GM23338 (cell line): ENCODE measurements at regions not wholly inside any gene's neighbourhood (a gene's known extent, or its start where the extent isn't known, plus 50 kb on each side); places are given as distances from the start of the nearest gene placed in this dataset.

Experiments used
- ATAC-seq: fragments of 200-7000 bp; cut with Tn5 transposase; 3 replicates; pipeline ENCODE4 v1.9.1; 2020
- DNase-seq: peaks from one replicate; pipeline ENCODE4 v3.0.0-alpha.2; 2015; ENCODE audit warnings: low spot score
- H2AFZ ChIP-seq: fragments of 200-600 bp; sonication (generic); 2 replicates; pipeline ENCODE4 v1.8.0; 2016; ENCODE audit warnings: antibody characterized with exemption, mild to moderate bottlenecking, moderate library complexity
- H3F3A ChIP-seq: fragments of 200-600 bp; sonication (generic); replicated peaks from 2 replicates; pipeline ENCODE4 v1.8.0; 2017; ENCODE audit warnings: antibody characterized with exemption, mixed run types, low read depth
- H3K27ac ChIP-seq: fragments of 200-600 bp; sonication (generic); 2 replicates; pipeline ENCODE4 v1.6.1; 2016; ENCODE audit warnings: low read depth
- H3K27me3 ChIP-seq: fragments of 200-600 bp; sonication (generic); 2 replicates; pipeline ENCODE4 v1.8.0; 2016; ENCODE audit warnings: mild to moderate bottlenecking, mixed run types, moderate library complexity; ENCODE audit not compliant: insufficient read depth
- H3K36me3 ChIP-seq: fragments of 200-600 bp; sonication (generic); 2 replicates; pipeline ENCODE4 v1.8.0; 2016; ENCODE audit warnings: mild to moderate bottlenecking; ENCODE audit not compliant: insufficient read depth
- H3K4me1 ChIP-seq: fragments of 200-600 bp; sonication (generic); 2 replicates; pipeline ENCODE4 v1.8.0; 2016; ENCODE audit warnings: mild to moderate bottlenecking, moderate library complexity; ENCODE audit not compliant: insufficient read depth
- H3K4me2 ChIP-seq: fragments of 200-600 bp; sonication (generic); 2 replicates; pipeline ENCODE4 v1.7.1; 2017; ENCODE audit warnings: mixed run types
- H3K4me3 ChIP-seq: fragments of 200-600 bp; sonication (generic); 2 replicates; pipeline ENCODE4 v1.6.1; 2016; ENCODE audit warnings: mixed run types
- H3K79me2 ChIP-seq: fragments of 200-600 bp; sonication (generic); replicated peaks from 2 replicates; pipeline ENCODE4 v1.8.0; 2017; ENCODE audit warnings: mild to moderate bottlenecking; ENCODE audit not compliant: insufficient read depth
- H3K9me2 ChIP-seq: fragments of 200-600 bp; sonication (generic); 2 replicates; pipeline ENCODE4 v1.8.0; 2017; ENCODE audit not compliant: insufficient read depth
- H4K20me1 ChIP-seq: fragments of 200-600 bp; sonication (generic); replicated peaks from 2 replicates; pipeline ENCODE4 v1.8.0; 2017; ENCODE audit warnings: mild to moderate bottlenecking; ENCODE audit not compliant: insufficient read depth
- H3K27ac Mint-ChIP-seq: 2 replicates; pipeline ENCODE4 v1.8.0; 2020; ENCODE audit warnings: inconsistent platforms, mild to moderate bottlenecking, moderate library complexity, mixed read lengths
- H3K27me3 Mint-ChIP-seq: 3 replicates; pipeline ENCODE4 v1.8.0; 2022; ENCODE audit warnings: low read depth, mild to moderate bottlenecking, moderate library complexity, mixed read lengths, inconsistent platforms; ENCODE audit not compliant: insufficient read depth, poor library complexity
- H3K36me3 Mint-ChIP-seq: 3 replicates; pipeline ENCODE4 v1.8.0; 2021; ENCODE audit warnings: low read depth, mild to moderate bottlenecking, inconsistent platforms, moderate library complexity, mixed read lengths
- H3K4me1 Mint-ChIP-seq: 3 replicates; pipeline ENCODE4 v1.8.0; 2020; ENCODE audit warnings: mild to moderate bottlenecking, inconsistent platforms, mixed read lengths
- H3K4me3 Mint-ChIP-seq: 3 replicates; pipeline ENCODE4 v1.8.0; 2021; ENCODE audit warnings: moderate library complexity, mild to moderate bottlenecking, inconsistent platforms, mixed read lengths
- H3K9me3 Mint-ChIP-seq: 3 replicates; pipeline ENCODE4 v1.8.0; 2020; ENCODE audit warnings: moderate library complexity, mild to moderate bottlenecking, inconsistent platforms, mixed read lengths
- CREB1 ChIP-seq: fragments of 250-450 bp; sonication (Bioruptor Pico); IDR thresholded peaks from 2 replicates; pipeline ENCODE4 v1.5.0; 2020; ENCODE audit warnings: low read depth, mild to moderate bottlenecking, moderate library complexity
- CTCF ChIP-seq, 2 experiments: fragments of 200-600 bp in 1 of 2; sonication (generic) in 1 of 2; conservative IDR thresholded peaks; 2 replicates each; pipeline versions ENCODE4 v1.5.1 to v1.6.1; 2016 to 2017; ENCODE audit warnings: antibody characterized with exemption in 2 of 2, low read depth in 2 of 2, mild to moderate bottlenecking in 2 of 2, moderate library complexity in 1 of 2
- ETS1 ChIP-seq: IDR thresholded peaks from 2 replicates; pipeline ENCODE4 v1.6.1; 2016; ENCODE audit warnings: antibody characterized with exemption
- EZH2phosphoT487 ChIP-seq: fragments of 200-600 bp; sonication (generic); IDR thresholded peaks from one replicate; pipeline ENCODE4 v1.8.1; 2018; ENCODE audit warnings: antibody characterized with exemption; ENCODE audit not compliant: unreplicated experiment
- NANOG ChIP-seq: IDR thresholded peaks from 2 replicates; pipeline ENCODE4 v1.6.1; 2016; ENCODE audit warnings: antibody characterized with exemption, borderline replicate concordance
- POLR2AphosphoS5 ChIP-seq: IDR thresholded peaks from 2 replicates; pipeline ENCODE4 v1.6.1; 2016; ENCODE audit warnings: antibody characterized with exemption, low read depth
- STAT1 ChIP-seq: IDR thresholded peaks from one replicate; pipeline ENCODE4 v1.6.1; 2016; ENCODE audit warnings: antibody characterized with exemption; ENCODE audit not compliant: unreplicated experiment
- ZNF462 ChIP-seq: fragments of 250-450 bp; sonication (Bioruptor Pico); IDR thresholded peaks from 2 replicates; pipeline ENCODE4 v1.5.0; 2020; ENCODE audit warnings: mild to moderate bottlenecking, moderate library complexity

GRCh38 chr16:85472514-85472913 is 140.6 kb upstream of the GSE1 start:
- no peak for DNase-seq
- H3K27me3 Mint-ChIP-seq = peaks cover 19% of the 10 kb centered on the region
- no peaks in the 10 kb centered on the region for H3K79me2 ChIP-seq
- no peak overlapping the region for H3K27ac Mint-ChIP-seq
- no peak overlapping the region for H3K4me2 ChIP-seq
- no peak overlapping the region for H3K4me3 ChIP-seq
- H4K20me1 ChIP-seq = no peaks in the 10 kb centered on the region
- H3K27ac ChIP-seq = peak overlapping the region; percentile 26; the same call in 1 of the 2 replicates
- no peaks in the 10 kb centered on the region for H3K27me3 ChIP-seq
- 0 out of 2 replicates have a peak, but pooled peaks cover 5% of the 10 kb centered on the region for H3K4me1 ChIP-seq
- no peak overlapping the region for H2AFZ ChIP-seq
- no peak for TF ChIP-seq STAT1
- no peak for TF ChIP-seq ETS1
- no peak for TF ChIP-seq ZNF462 (CRISPR knock-in tag)
- TF ChIP-seq NANOG = no peak
- no peak for TF ChIP-seq CREB1 (CRISPR knock-in tag)
- no peaks in the 10 kb centered on the region for H3K9me3 Mint-ChIP-seq
- H3F3A ChIP-seq = no peaks in the 10 kb centered on the region
- H3K4me1 Mint-ChIP-seq = peaks cover 29% of the 10 kb centered on the region
- H3K36me3 Mint-ChIP-seq = no peaks in the 10 kb centered on the region
- no peaks in the 10 kb centered on the region for H3K36me3 ChIP-seq
- H3K4me3 Mint-ChIP-seq = no peak overlapping the region
- no peak for ATAC-seq
- H3K9me2 ChIP-seq = no peaks in the 10 kb centered on the region

- H3K27ac ChIP-seq = no peak overlapping the region
- TF ChIP-seq POLR2AphosphoS5 (no peak), CTCF (conservative IDR thresholded peaks at IDR 0.05; ENCODE audit: low read depth in 2 of 2) (peak; percentile 12 to 46; a peak in 2 of 4 replicates), EZH2phosphoT487 (no peak)
- no peaks in the 10 kb centered on the region for H3K36me3 Mint-ChIP-seq
- H3K36me3 ChIP-seq = no peaks in the 10 kb centered on the region
- no peaks in the 10 kb centered on the region for H3K27me3 ChIP-seq
- no peaks in the 10 kb centered on the region for H3K9me3 Mint-ChIP-seq
- no peaks in the 10 kb centered on the region for H3F3A ChIP-seq
- no peaks in the 10 kb centered on the region for H4K20me1 ChIP-seq
- no peak overlapping the region for H3K4me3 ChIP-seq
- H3K9me2 ChIP-seq = no peaks in the 10 kb centered on the region
- H3K27me3 Mint-ChIP-seq = peaks cover 19% of the 10 kb centered on the region
- no peak overlapping the region; the same call in 2 of the 3 replicates for H3K4me3 Mint-ChIP-seq
- H3K79me2 ChIP-seq = no peaks in the 10 kb centered on the region
- peak; percentile 43 for DNase-seq
- peaks cover 29% of the 10 kb centered on the region for H3K4me1 Mint-ChIP-seq
- H3K4me2 ChIP-seq = no peak overlapping the region
- ATAC-seq = peak; percentile 17
- H2AFZ ChIP-seq = no peak overlapping the region
- 0 out of 2 replicates have a peak, but pooled peaks cover 5% of the 10 kb centered on the region for H3K4me1 ChIP-seq
- no peak overlapping the region for H3K27ac Mint-ChIP-seq
Measured at GRCh38 chr16:85473323-85473722, 139.8 kb upstream of the GSE1 start.
